MCF 10A (cell line): ENCODE measurements at regions not wholly inside any gene's neighbourhood (a gene's known extent, or its start where the extent isn't known, plus 50 kb on each side); places are given as distances from the start of the nearest gene placed in this dataset.
"Not testable (repeated sequence)": the region's sequence is repeated elsewhere in the genome, so short reads cannot be mapped to it uniquely, and the experiment has no call there.

Experiments used
- BruUV-seq: library from RNA; stranded (reverse); fragments of 400-500 nt; replicated peaks from 2 replicates; lab custom pipeline; 2021; lab: Mats Ljungman, UMichigan
- CTCF ChIA-PET: fragments of 300-600 bp; sonication (Branson Sonifier 250); formaldehyde crosslinking; extraction: SDS; loops from one replicate; lab custom pipeline; 2021; ENCODE audit warnings: antibody characterized with exemption, inconsistent platforms; lab: Yijun Ruan, JAX
- POLR2A ChIA-PET: fragments of 300-600, 350-650 bp; sonication (Branson Sonifier 250); formaldehyde crosslinking; extraction: SDS; loops from one replicate; lab custom pipeline; 2020; ENCODE audit warnings: antibody characterized with exemption, inconsistent platforms; lab: Yijun Ruan, JAX
- DNase-seq: peaks from one replicate; pipeline ENCODE4 v3.0.0-alpha.2; 2018; ENCODE audit not compliant: unreplicated experiment
- H3K27ac Mint-ChIP-seq: one replicate; pipeline ENCODE4 v1.8.0; 2022; ENCODE audit warnings: mild to moderate bottlenecking, low read depth, mixed read lengths; ENCODE audit not compliant: unreplicated experiment
- H3K27me3 Mint-ChIP-seq: one replicate; pipeline ENCODE4 v1.8.0; 2022; ENCODE audit warnings: mixed read lengths; ENCODE audit not compliant: insufficient read depth, unreplicated experiment
- H3K36me3 Mint-ChIP-seq: one replicate; pipeline ENCODE4 v1.8.0; 2022; ENCODE audit warnings: mild to moderate bottlenecking, moderate library complexity, mixed read lengths; ENCODE audit not compliant: insufficient read depth, unreplicated experiment
- H3K4me1 Mint-ChIP-seq: one replicate; pipeline ENCODE4 v1.8.0; 2022; ENCODE audit warnings: mixed read lengths; ENCODE audit not compliant: insufficient read depth, unreplicated experiment
- H3K4me3 Mint-ChIP-seq: one replicate; pipeline ENCODE4 v1.8.0; 2022; ENCODE audit warnings: mild to moderate bottlenecking, moderate library complexity, mixed read lengths; ENCODE audit not compliant: unreplicated experiment
- H3K9me3 Mint-ChIP-seq: one replicate; pipeline ENCODE4 v1.8.0; 2022; ENCODE audit warnings: mixed read lengths; ENCODE audit not compliant: unreplicated experiment
- CTCF ChIP-seq: fragments of 200-600 bp; IDR thresholded peaks from one replicate; pipeline ENCODE4 v1.8.0; 2022; ENCODE audit warnings: antibody characterized with exemption, mild to moderate bottlenecking; ENCODE audit not compliant: unreplicated experiment
- intact Hi-C: fragments of 100-400 bp; cut with micrococcal nuclease; formaldehyde crosslinking; loops from 2 replicates; pipeline ENCODE4 v1.14.1; 2022

- CTCF ChIA-PET, result no interaction called here
- no peaks in the 10 kb centered on the region for H3K36me3 Mint-ChIP-seq
- no peaks in the 10 kb centered on the region for H3K9me3 Mint-ChIP-seq
- intact Hi-C loops, result no loop called here
- TF ChIP-seq CTCF, result no peak
- no peak for DNase-seq
- H3K27me3 Mint-ChIP-seq, result peaks cover 29% of the 10 kb centered on the region
- H3K27ac Mint-ChIP-seq, result no peak overlapping the region
- POLR2A ChIA-PET, result no interaction called here
- H3K4me3 Mint-ChIP-seq, result no peak overlapping the region
- no TSS peak for BruUV-seq
- H3K4me1 Mint-ChIP-seq, result no peaks in the 10 kb centered on the region
Observed at GRCh38 chr3:31319332-31319731, 213.4 kb upstream of the STT3B start.

- intact Hi-C loops, result no loop called here
- CTCF ChIA-PET, result interaction anchor here (0.6 kb wide), 1 partner anchor 1272 kb away, joined by 3 read pairs; no protein-coding TSS in a partner anchor
- Mint-ChIP-seq H3K4me3 (no peak overlapping the region), H3K4me1 (no peaks in the 10 kb centered on the region), H3K9me3 (no peaks in the 10 kb centered on the region), H3K27me3 (peaks cover 29% of the 10 kb centered on the region), H3K27ac (no peak overlapping the region), H3K36me3 (no peaks in the 10 kb centered on the region)
- no TSS peak for BruUV-seq
- TF ChIP-seq CTCF, result no peak
- POLR2A ChIA-PET, result no interaction called here
- no peak for DNase-seq
Observed at GRCh38 chr3:31321620-31322019, 211.1 kb upstream of the STT3B start.

- no peak overlapping the region for H3K27ac Mint-ChIP-seq
- no peak for DNase-seq
- no peak for TF ChIP-seq CTCF
- POLR2A ChIA-PET, result interaction anchor here (0.7 kb wide), 2 partner anchors 104 to 127 kb away, joined by 3 to 4 read pairs; no protein-coding TSS in a partner anchor
- H3K27me3 Mint-ChIP-seq, result peaks cover 29% of the 10 kb centered on the region
- no TSS peak for BruUV-seq
- H3K4me3 Mint-ChIP-seq, result no peak overlapping the region
- no peaks in the 10 kb centered on the region for H3K36me3 Mint-ChIP-seq
- CTCF ChIA-PET, result interaction anchor here (0.6 kb wide), 1 partner anchor 1273 kb away, joined by 3 read pairs; no protein-coding TSS in a partner anchor
- H3K4me1 Mint-ChIP-seq, result no peaks in the 10 kb centered on the region
- H3K9me3 Mint-ChIP-seq, result no peaks in the 10 kb centered on the region
- intact Hi-C loops, result no loop called here
Observed at GRCh38 chr3:31322460-31322859, 210.3 kb upstream of the STT3B start.

- intact Hi-C loops, H3K27me3 Mint-ChIP-seq, H3K4me3 Mint-ChIP-seq, H3K9me3 Mint-ChIP-seq, POLR2A ChIA-PET, H3K27ac Mint-ChIP-seq, H3K36me3 Mint-ChIP-seq, CTCF ChIA-PET, BruUV-seq, DNase-seq, H3K4me1 Mint-ChIP-seq: not testable (repeated sequence)
Observed at GRCh38 chr3:31327826-31328357, 204.8 kb upstream of the STT3B start.
